Mucosa of descending colon (tissue), 3 donors: ENCODE measurements at regions not wholly inside any gene's neighbourhood (a gene's known extent, or its start where the extent isn't known, plus 50 kb on each side); places are given as distances from the start of the nearest gene placed in this dataset.

Experiments
- ATAC-seq: fragments of 200-7000 bp; cut with Tn5 transposase; one replicate; pipeline ENCODE4 v1.9.1; 2020; ENCODE audit warnings: mild to moderate bottlenecking, moderate library complexity
- DNase-seq, 3 donors: peaks; one replicate each; pipeline ENCODE4 v3.0.0-alpha.2; 2020
- H3K36me3 ChIP-seq: fragments of 200-600 bp; one replicate; pipeline ENCODE4 v1.8.0; 2021; ENCODE audit warnings: low read depth, mild to moderate bottlenecking
- H3K4me1 ChIP-seq: fragments of 200-600 bp; one replicate; pipeline ENCODE4 v1.8.0; 2021; ENCODE audit warnings: low read depth, mild to moderate bottlenecking
- H3K4me3 ChIP-seq: fragments of 200-600 bp; one replicate; pipeline ENCODE4 v1.8.0; 2021; ENCODE audit warnings: mild to moderate bottlenecking
- H3K9me3 ChIP-seq: fragments of 200-600 bp; one replicate; pipeline ENCODE4 v1.8.0; 2021; ENCODE audit warnings: mild to moderate bottlenecking
- intact Hi-C, 2 donors: fragments of 100-400 bp; cut with DNase I in 1 of 2; cut with micrococcal nuclease in 1 of 2; formaldehyde crosslinking; loops; one replicate each; pipeline versions ENCODE4 v1.11.0 to v1.11.1; 2022; cut with DNase I, micrococcal nuclease
- TF ChIP-seq, protein P1 (sequence below): fragments of 200-600 bp; IDR thresholded peaks from one replicate; pipeline ENCODE4 v1.8.0; 2022; ENCODE audit warnings: antibody characterized with exemption, mild to moderate bottlenecking
- donor health status: DM: no; HTN: no; CAD: no; lungs with moderate emphysema.
- donor health status: DM: no; HTN: no; CAD: no.
- donor health status: DM: no; HTN: yes; CAD: no.

DNA sequence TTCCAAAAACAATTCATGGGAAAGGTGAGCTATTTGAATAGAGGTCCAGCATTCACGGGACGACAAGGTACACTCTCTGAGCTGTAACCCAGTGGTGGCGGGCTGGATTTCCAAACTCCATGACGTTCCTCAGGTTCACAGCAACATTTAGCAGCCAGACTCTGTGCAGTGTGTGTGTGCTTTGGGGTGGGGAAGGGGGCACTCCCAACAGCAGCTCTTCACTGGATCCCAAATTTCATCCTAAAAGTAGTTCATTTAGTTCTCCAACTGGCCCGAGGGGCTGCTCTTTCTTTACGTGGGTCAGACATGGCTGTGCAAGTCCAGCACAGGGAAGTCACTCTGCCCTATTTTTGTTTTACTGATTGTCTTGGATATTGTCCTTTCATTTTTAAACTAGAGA is 98.0 kb upstream of the IRX2 start:
- Histone ChIP-seq H3K36me3 (no peaks in the 10 kb centered on the region), H3K4me1 (no peaks in the 10 kb centered on the region), H3K4me3 (no peak overlapping the region), H3K9me3 (no peaks in the 10 kb centered on the region)
- TF ChIP-seq, protein P1, sequence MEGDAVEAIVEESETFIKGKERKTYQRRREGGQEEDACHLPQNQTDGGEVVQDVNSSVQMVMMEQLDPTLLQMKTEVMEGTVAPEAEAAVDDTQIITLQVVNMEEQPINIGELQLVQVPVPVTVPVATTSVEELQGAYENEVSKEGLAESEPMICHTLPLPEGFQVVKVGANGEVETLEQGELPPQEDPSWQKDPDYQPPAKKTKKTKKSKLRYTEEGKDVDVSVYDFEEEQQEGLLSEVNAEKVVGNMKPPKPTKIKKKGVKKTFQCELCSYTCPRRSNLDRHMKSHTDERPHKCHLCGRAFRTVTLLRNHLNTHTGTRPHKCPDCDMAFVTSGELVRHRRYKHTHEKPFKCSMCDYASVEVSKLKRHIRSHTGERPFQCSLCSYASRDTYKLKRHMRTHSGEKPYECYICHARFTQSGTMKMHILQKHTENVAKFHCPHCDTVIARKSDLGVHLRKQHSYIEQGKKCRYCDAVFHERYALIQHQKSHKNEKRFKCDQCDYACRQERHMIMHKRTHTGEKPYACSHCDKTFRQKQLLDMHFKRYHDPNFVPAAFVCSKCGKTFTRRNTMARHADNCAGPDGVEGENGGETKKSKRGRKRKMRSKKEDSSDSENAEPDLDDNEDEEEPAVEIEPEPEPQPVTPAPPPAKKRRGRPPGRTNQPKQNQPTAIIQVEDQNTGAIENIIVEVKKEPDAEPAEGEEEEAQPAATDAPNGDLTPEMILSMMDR, result no peak
- intact Hi-C loops, result no loop called here
- no peak for DNase-seq
- ATAC-seq, result no peak

DNA sequence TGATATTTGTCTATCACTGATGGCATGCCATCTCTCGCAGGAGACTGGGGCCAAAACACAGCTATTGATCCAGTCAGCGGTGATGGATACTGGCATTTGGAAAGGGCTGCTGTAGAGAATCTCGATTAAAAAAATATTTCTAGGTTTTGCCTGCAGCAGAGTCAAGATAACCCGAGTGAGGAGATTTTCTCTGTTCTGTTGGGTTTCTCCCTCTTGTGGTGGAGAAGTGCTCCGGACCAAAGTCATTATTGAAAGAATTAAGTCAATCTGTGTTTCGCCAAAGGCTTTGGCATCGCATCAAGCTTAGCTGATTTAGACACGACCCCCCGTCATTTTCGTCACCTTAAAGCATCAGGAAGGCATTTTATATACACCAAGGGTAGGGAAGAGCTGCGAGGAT is 97.1 kb upstream of the IRX2 start:
- no peak overlapping the region for H3K4me3 ChIP-seq
- no peaks in the 10 kb centered on the region for H3K4me1 ChIP-seq
- no peak for DNase-seq
- no peaks in the 10 kb centered on the region for H3K9me3 ChIP-seq
- ATAC-seq, result no peak
- no peaks in the 10 kb centered on the region for H3K36me3 ChIP-seq
- TF ChIP-seq, protein P1, result no peak
- intact Hi-C loops, result no loop called here

DNA sequence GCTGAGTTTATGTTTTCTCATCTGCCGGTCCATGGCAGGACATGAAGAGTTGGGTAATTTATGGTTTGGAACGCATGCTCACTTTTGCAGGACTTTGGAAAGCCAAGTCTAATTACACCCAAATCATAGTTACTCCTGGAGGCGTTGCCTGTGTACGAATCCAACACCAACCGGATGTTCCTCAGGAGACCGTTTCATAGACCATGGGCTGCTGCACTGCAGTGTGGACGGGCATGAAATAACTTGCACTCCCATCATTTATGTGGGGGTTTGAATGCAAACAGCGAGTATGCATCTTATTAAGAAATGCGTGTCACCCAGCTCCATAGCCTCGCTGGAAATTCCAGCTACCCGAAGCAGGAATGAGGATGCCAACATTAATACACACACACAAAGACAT is 96.1 kb upstream of the IRX2 start:
- DNase-seq (no peak), ATAC-seq (no peak)
- Histone ChIP-seq H3K36me3 (no peaks in the 10 kb centered on the region), H3K4me3 (no peak overlapping the region), H3K4me1 (no peaks in the 10 kb centered on the region), H3K9me3 (no peaks in the 10 kb centered on the region)
- intact Hi-C loops, result no loop called here
- TF ChIP-seq, protein P1, result no peak

DNA sequence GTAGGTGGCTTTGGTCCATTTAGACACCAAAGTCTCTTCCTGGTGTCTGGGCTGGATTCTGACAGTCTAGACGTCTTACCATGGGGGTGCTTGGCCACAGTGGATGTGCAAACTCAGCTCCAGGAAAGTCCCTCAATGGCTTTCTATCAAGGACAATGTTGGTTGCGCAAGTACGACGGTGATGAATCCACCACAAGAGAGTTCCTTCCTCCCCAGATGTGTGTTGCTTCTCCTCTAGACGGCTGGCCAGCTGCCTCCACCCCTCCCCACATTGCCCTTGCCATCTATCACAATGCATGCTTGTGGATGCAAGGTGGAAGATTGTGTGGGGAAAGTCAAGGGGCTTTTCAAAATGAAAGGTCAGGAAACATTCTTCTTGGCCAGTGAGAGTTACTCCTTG is 89.7 kb upstream of the IRX2 start:
- DNase-seq (no peak), ATAC-seq (no peak)
- Histone ChIP-seq H3K4me3 (no peak overlapping the region), H3K9me3 (peaks cover 4% of the 10 kb centered on the region), H3K36me3 (no peaks in the 10 kb centered on the region), H3K4me1 (no peaks in the 10 kb centered on the region)
- TF ChIP-seq, protein P1, result no peak
- intact Hi-C loops, result no loop called here

DNA sequence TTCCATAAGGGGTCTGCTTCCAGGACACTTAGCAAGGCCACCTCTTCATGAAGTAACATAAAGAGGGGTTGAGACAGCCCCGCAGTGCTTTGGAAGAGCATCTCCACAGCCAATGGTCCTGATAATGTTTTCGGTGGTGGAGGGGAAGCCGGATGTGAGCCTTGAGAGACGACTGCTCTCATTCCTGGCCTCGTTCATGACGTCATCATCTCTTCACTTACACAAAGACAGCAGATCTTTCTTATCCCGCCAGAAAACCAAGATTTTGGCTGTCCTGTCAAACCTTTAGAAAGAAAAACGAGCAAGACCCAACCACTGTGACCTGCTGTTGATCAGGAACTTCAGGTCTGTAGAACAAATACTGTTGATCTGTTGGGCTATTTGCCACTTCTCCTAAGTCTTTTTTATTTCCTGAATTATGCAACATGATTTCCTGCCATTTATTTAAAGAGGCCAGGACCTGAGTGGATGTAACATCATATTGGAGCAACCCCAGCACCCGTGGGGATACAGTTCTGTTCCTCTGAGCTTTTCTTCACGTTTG is 89.0 kb upstream of the IRX2 start:
- ATAC-seq (no peak), DNase-seq (no peak)
- H3K36me3 ChIP-seq, result no peaks in the 10 kb centered on the region
- no peak overlapping the region for H3K4me3 ChIP-seq
- TF ChIP-seq, protein P1, result no peak
- peaks cover 8% of the 10 kb centered on the region for H3K9me3 ChIP-seq
- no peaks in the 10 kb centered on the region for H3K4me1 ChIP-seq
- intact Hi-C loops, result no loop called here

DNA sequence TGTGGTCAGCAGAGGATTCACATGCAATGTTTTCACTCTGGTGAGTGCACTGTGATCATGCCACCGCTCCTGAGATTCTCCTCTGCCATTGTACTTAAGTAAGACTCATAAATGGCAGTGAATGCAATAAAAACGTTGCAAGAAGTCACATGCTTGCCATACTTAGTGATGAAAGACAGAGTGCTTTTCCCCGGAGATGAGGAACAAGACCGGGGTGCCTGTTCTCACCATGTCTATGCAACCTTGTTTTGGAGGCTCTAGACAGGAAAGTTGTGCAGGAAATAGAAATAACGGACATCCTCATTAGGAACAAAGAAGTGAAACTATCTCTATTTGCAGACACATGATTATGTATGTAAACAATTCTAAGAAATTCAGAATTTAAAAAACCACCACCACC is 84.7 kb upstream of the IRX2 start:
- intact Hi-C loops, result no loop called here
- Histone ChIP-seq H3K4me1 (no peaks in the 10 kb centered on the region), H3K9me3 (peaks cover 10% of the 10 kb centered on the region), H3K36me3 (no peaks in the 10 kb centered on the region), H3K4me3 (no peak overlapping the region)
- no peak for ATAC-seq
- no peak for DNase-seq
- TF ChIP-seq, protein P1, result no peak
